Loucy (cell line): ENCODE measurements at regions not wholly inside any gene's neighbourhood (a gene's known extent, or its start where the extent isn't known, plus 50 kb on each side); places are given as distances from the start of the nearest gene placed in this dataset.

Source experiments
- H2AFZ ChIP-seq: fragments of 200-600 bp; sonication (generic); 2 replicates; pipeline ENCODE4 v1.6.0; 2016; ENCODE audit warnings: antibody characterized with exemption, mild to moderate bottlenecking, low read length, moderate library complexity
- H3F3A ChIP-seq: fragments of 200-600 bp; 2 replicates; pipeline ENCODE4 v1.6.0; 2016; ENCODE audit warnings: antibody characterized with exemption, low read depth, mild to moderate bottlenecking
- H3K27me3 ChIP-seq: fragments of 200-600 bp; sonication (generic); 2 replicates; pipeline ENCODE4 v1.6.1; 2014; ENCODE audit warnings: low read length, mild to moderate bottlenecking; ENCODE audit not compliant: insufficient read depth, poor library complexity, severe bottlenecking
- H3K36me3 ChIP-seq: fragments of 200-600 bp; sonication (generic); 2 replicates; pipeline ENCODE4 v1.6.1; 2016; ENCODE audit warnings: low read length; ENCODE audit not compliant: insufficient read depth
- H3K4me1 ChIP-seq: fragments of 200-600 bp; sonication (generic); 2 replicates; pipeline ENCODE4 v1.5.1; 2014; ENCODE audit warnings: low read length, mild to moderate bottlenecking; ENCODE audit not compliant: insufficient read depth, poor library complexity, severe bottlenecking
- H3K4me2 ChIP-seq: fragments of 200-600 bp; sonication (generic); 2 replicates; pipeline ENCODE4 v1.6.0; 2014; ENCODE audit warnings: antibody characterized with exemption, low read length, low read depth, mild to moderate bottlenecking; ENCODE audit not compliant: poor library complexity, severe bottlenecking
- H3K4me3 ChIP-seq: fragments of 200-600 bp; sonication (generic); 2 replicates; pipeline ENCODE4 v1.5.1; 2014; ENCODE audit warnings: low read length, mild to moderate bottlenecking, mixed read lengths; ENCODE audit not compliant: poor library complexity, severe bottlenecking
- H3K79me2 ChIP-seq: fragments of 200-600 bp; sonication (generic); 2 replicates; pipeline ENCODE4 v1.6.1; 2014; ENCODE audit warnings: low read length; ENCODE audit not compliant: insufficient read depth
- H3K9ac ChIP-seq: fragments of 200-600 bp; sonication (generic); 2 replicates; pipeline ENCODE4 v1.6.0; 2014; ENCODE audit warnings: mild to moderate bottlenecking, low read depth, low read length, moderate library complexity; ENCODE audit not compliant: poor library complexity, severe bottlenecking
- H3K9me2 ChIP-seq: fragments of 200-600 bp; sonication (generic); replicated peaks from 2 replicates; pipeline ENCODE4 v1.6.1; 2016; ENCODE audit warnings: low read depth, low read length, mixed read lengths
- H3K9me3 ChIP-seq: fragments of 200-600 bp; sonication (generic); 2 replicates; pipeline ENCODE4 v1.6.1; 2014; ENCODE audit warnings: mild to moderate bottlenecking, antibody characterized with exemption, low read length, low read depth; ENCODE audit not compliant: insufficient read depth
- H4K20me1 ChIP-seq: fragments of 200-600 bp; sonication (generic); 2 replicates; pipeline ENCODE4 v1.6.0; 2014; ENCODE audit warnings: antibody characterized with exemption, low read length, mild to moderate bottlenecking; ENCODE audit not compliant: insufficient read depth, poor library complexity, severe bottlenecking
- CTCF ChIP-seq: fragments of 200-600 bp; sonication (generic); conservative IDR thresholded peaks from 2 replicates; pipeline ENCODE4 v1.5.1; 2014; ENCODE audit warnings: mild to moderate bottlenecking, antibody characterized with exemption, low read length
- EZH2phosphoT487 ChIP-seq: fragments of 200-600 bp; IDR thresholded peaks from 2 replicates; pipeline ENCODE4 v1.6.1; 2018; ENCODE audit warnings: antibody characterized with exemption, mild to moderate bottlenecking, moderate library complexity, borderline replicate concordance

DNA sequence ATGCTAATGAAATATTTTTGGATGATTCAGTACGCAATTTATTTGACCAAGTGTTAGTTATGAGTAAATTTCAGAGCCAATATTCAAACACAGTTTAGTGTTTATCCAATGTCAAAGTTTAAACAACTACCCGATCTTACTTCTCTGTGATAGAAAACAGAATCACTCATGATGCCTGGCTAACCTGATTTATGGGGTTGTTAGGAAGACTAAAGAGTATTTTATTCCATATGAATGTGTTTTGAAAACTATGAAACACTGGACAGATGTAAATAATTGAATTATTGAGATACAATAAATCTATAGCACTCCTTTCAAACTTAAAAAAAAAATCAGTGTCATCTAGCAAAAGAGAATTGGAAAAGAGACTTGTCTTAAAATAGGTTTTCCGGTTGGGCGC is 1181.8 kb downstream of the EFNB2 start:
- no peaks in the 10 kb centered on the region for H3F3A ChIP-seq
- H3K4me2 ChIP-seq: no peak overlapping the region
- no peak overlapping the region for H3K4me3 ChIP-seq
- H3K4me1 ChIP-seq: peaks cover 28% of the 10 kb centered on the region
- H3K79me2 ChIP-seq: no peaks in the 10 kb centered on the region
- H2AFZ ChIP-seq: no peak overlapping the region
- no peaks in the 10 kb centered on the region for H3K27me3 ChIP-seq
- H3K9me3 ChIP-seq: peaks cover 7% of the 10 kb centered on the region; the same call in 1 of the 2 replicates
- H3K36me3 ChIP-seq: no peaks in the 10 kb centered on the region
- no peak for TF ChIP-seq EZH2phosphoT487
- TF ChIP-seq CTCF: no peak
- H3K9ac ChIP-seq: no peak overlapping the region
- no peaks in the 10 kb centered on the region for H3K9me2 ChIP-seq
- no peaks in the 10 kb centered on the region for H4K20me1 ChIP-seq

DNA sequence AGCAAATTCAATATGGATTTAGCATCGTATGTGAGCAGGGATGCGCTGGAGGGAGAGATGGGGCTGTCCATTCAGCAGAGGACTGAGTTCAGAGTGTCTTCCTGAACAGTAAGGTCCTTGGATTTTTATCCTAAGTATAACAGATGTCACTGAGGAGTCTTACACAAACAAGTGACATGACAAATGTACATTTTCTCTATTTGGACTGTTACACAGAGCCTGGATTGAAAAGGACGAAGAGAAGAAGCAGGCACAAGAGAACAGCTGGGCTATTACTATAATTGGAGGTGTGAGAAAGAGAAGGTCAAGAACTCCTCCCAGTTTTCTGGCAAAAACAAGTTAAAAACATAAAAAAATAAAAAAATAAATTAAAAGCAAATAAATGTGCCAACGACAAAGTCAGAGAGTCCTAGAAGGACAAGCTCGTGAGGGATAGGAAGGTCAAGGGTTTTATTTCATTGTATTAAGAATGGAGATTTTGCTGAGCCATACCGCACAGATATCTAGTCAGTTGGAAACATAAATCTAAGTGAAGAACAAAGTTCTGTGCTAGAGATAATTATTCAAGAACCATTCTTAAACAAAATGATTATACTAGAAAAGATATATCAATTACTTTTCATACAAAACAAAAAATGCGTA is 1186.3 kb downstream of the EFNB2 start:
- Histone ChIP-seq H3F3A (no peaks in the 10 kb centered on the region), H3K27me3 (no peaks in the 10 kb centered on the region), H3K4me3 (no peak overlapping the region), H4K20me1 (no peaks in the 10 kb centered on the region), H3K4me2 (no peak overlapping the region), H3K36me3 (no peaks in the 10 kb centered on the region), H3K9ac (no peak overlapping the region), H3K4me1 (peaks cover 7% of the 10 kb centered on the region), H3K79me2 (no peaks in the 10 kb centered on the region), H3K9me2 (no peaks in the 10 kb centered on the region), H2AFZ (peak overlapping the region; percentile 65; the same call in 1 of the 2 replicates), H3K9me3 (no peaks in the 10 kb centered on the region)
- TF ChIP-seq EZH2phosphoT487 (no peak), CTCF (no peak)

DNA sequence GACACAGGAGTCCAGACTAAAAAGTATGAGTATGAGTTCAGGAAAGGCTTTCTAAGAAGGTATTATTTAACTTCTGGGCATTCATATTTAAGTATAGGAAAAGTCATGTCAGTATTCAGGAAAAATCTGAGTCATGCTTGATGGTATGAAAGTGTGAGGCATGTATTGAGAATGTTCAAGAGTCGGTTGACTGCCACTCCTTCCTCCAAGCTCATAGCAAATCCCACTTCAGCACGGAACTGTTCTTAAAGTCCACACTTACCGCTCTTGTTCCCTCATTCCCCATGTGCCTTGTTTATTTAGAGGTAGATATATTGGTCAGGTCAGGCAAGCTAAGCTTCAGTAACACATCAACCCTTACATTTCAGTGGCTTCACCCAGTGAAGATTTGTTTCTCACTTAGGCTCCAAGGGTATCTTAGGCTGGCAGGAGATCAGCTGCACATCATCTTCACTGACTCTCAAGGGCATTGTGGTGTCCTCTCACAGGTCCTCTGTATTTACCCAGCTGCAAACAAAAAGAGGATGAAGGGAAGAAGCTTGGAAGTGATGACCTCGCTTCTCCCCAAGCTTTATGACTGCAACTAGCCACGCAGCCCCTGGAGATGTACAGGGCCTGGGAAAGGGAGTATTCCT is 1189.2 kb downstream of the EFNB2 start:
- Histone ChIP-seq H3K79me2 (no peaks in the 10 kb centered on the region), H2AFZ (0 out of 2 replicates have a peak overlapping the region, but pooled peaks have one; percentile 48), H3K9me2 (no peaks in the 10 kb centered on the region), H3K4me3 (no peak overlapping the region), H3K4me1 (peaks cover 20% of the 10 kb centered on the region), H3K9me3 (no peaks in the 10 kb centered on the region), H3K4me2 (no peak overlapping the region), H3K9ac (no peak overlapping the region), H3K36me3 (no peaks in the 10 kb centered on the region), H3F3A (no peaks in the 10 kb centered on the region), H3K27me3 (no peaks in the 10 kb centered on the region), H4K20me1 (no peaks in the 10 kb centered on the region)
- TF ChIP-seq EZH2phosphoT487: no peak
- no peak for TF ChIP-seq CTCF
